ENCODE measurements at regions not wholly inside any gene's neighbourhood (a gene's known extent, or its start where the extent isn't known, plus 50 kb on each side); places are given as distances from the start of the nearest gene placed in this dataset.

DNA sequence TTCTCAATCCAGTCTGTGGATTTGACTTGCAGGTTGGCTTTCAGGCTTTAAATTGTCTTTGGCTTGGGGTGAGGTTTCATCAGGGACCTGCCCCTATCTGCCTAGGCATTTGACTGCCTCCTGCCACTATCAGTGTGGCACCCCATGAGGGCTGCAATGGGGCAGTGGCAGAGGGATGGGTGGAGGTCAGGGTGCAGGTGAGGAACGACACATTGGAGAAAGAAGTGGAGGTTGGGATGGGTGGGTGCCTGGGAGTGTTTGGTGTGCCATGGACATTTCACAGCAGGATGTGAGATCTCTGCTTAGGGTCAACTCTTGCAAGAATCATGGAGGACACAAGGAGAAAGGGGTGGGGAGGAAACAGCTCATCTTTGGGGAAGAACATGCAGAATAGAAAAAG lies 625.1 kb downstream of the PTPRU start:
- no peaks in the 10 kb centered on the region for H3K27me3 ChIP-seq (replicated peaks)
- in situ Hi-C loops (cut with HindIII; ENCODE audit: low pct_ligation_motif_present, low sequenced_read_pairs) = no loop called here
- TF ChIP-seq CTCF (IDR thresholded peaks at IDR 0.05; ENCODE audit: low read depth, low read length, missing control alignments) = no peak
- no peak overlapping the region for H3K4me3 ChIP-seq (ENCODE audit: low read depth, low read length)
- no peak for DNase-seq
- no peak overlapping the region for H3K27ac ChIP-seq
- H3K36me3 ChIP-seq (replicated peaks) = no peaks in the 10 kb centered on the region

DNA sequence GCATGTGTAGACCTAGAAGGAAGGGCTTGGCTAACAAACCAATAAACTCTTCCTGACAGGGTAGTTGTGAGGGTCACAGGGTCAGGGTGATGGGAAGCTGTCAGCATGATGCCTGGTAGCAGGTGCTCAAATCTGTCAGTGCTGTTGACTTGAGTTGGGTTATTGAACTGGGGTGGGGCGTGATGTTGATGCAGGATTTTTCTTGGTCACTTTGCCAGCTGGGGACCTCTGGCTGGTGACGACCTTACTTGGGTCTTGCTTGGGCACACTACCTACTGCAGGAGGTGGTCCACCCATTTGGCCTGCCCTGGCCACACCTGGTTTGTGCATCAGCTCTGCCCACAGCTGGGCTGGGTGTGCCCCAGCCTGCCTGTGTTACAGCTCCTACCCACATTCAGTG lies 624.4 kb downstream of the PTPRU start:
- Histone ChIP-seq H3K36me3 (replicated peaks) (no peaks in the 10 kb centered on the region), H3K27me3 (replicated peaks) (no peaks in the 10 kb centered on the region), H3K4me3 (ENCODE audit: low read depth, low read length) (no peak overlapping the region), H3K27ac (no peak overlapping the region)
- no peak for DNase-seq
- no peak for TF ChIP-seq CTCF (IDR thresholded peaks at IDR 0.05; ENCODE audit: low read depth, low read length, missing control alignments)
- in situ Hi-C loops (cut with HindIII; ENCODE audit: low pct_ligation_motif_present, low sequenced_read_pairs) = no loop called here

DNA sequence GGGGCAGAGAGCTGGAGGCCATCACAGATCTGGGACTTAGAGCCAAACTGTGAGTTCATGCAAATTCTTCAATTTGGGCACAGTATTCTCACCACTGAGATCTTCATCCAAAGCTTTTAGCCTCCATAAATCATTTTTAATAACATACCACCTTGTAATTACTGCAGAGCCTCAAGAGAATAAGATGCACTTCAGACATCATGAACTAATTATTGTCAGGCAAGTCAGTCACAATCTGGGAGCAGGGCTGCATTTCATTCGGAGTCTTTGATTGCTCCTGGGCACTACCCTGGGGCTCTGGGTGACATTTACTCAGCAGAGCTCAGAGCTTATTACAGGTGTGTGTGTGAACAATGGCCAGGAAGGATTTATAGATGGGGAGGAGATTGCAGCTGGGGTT lies 623.7 kb downstream of the PTPRU start:
- no peak for TF ChIP-seq CTCF (IDR thresholded peaks at IDR 0.05; ENCODE audit: low read depth, low read length, missing control alignments)
- Histone ChIP-seq H3K27me3 (replicated peaks) (no peaks in the 10 kb centered on the region), H3K4me3 (ENCODE audit: low read depth, low read length) (no peak overlapping the region), H3K27ac (no peak overlapping the region), H3K36me3 (replicated peaks) (no peaks in the 10 kb centered on the region)
- in situ Hi-C loops (cut with HindIII; ENCODE audit: low pct_ligation_motif_present, low sequenced_read_pairs) = no loop called here
- no peak for DNase-seq

- DNase-seq = no peak
- H3K36me3 ChIP-seq (replicated peaks) = no peaks in the 10 kb centered on the region
- H3K27ac ChIP-seq = no peak overlapping the region
- no peak overlapping the region for H3K4me3 ChIP-seq (ENCODE audit: low read depth, low read length)
- H3K27me3 ChIP-seq (replicated peaks) = no peaks in the 10 kb centered on the region
- in situ Hi-C loops (cut with HindIII; ENCODE audit: low pct_ligation_motif_present, low sequenced_read_pairs) = no loop called here
- TF ChIP-seq CTCF (IDR thresholded peaks at IDR 0.05; ENCODE audit: low read depth, low read length, missing control alignments) = no peak
Measured at GRCh38 chr1:29859126-29859525, 622.8 kb downstream of the PTPRU start.

- Histone ChIP-seq H3K27ac (no peak overlapping the region), H3K27me3 (replicated peaks) (no peaks in the 10 kb centered on the region), H3K4me3 (ENCODE audit: low read depth, low read length) (no peak overlapping the region), H3K36me3 (replicated peaks) (no peaks in the 10 kb centered on the region)
- TF ChIP-seq CTCF (IDR thresholded peaks at IDR 0.05; ENCODE audit: low read depth, low read length, missing control alignments) = no peak
- no peak for DNase-seq
- in situ Hi-C loops (cut with HindIII; ENCODE audit: low pct_ligation_motif_present, low sequenced_read_pairs) = no loop called here
Measured at GRCh38 chr1:29858646-29859045, 622.3 kb downstream of the PTPRU start.

DNA sequence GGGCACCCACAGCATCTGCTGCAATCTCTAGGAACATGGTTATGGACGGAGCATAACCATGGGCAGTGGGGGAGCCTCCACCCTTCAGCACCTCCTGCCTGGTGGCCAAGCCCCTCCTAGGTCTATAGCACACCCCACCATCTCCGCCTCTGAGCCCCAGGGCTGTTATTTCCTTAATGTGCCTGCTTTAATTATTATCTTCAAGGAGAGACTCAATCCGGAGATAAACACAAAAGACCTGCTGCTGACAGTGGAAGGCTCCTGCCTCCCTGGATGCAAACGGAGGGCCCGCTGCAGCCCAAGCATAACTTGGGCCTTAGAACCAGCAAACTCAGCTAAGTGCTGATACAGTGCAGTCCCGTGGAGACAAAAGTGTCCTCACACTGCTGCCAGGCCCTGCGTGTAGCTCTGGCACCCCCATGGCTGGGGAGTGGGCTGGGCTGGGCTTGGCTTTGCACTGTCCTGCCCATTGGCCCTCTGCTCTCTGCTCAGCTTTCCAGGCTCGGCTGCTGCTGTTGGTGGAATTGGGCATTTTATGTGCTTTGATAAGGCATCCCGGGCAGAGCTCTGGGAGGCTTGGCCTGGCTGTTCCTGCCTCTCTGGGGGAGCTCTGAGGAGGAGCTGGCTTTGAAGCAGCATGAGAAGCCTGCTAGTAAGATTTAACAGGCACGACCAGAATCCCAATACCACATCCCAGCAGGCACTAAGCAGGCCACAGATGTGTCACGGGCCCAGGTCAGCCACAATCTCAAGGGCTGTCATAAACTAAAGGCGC lies 620.2 kb downstream of the PTPRU start:
- in situ Hi-C loops (cut with HindIII; ENCODE audit: low pct_ligation_motif_present, low sequenced_read_pairs) = no loop called here
- H3K36me3 ChIP-seq (replicated peaks) = no peaks in the 10 kb centered on the region
- no peak overlapping the region for H3K4me3 ChIP-seq (ENCODE audit: low read depth, low read length)
- H3K27me3 ChIP-seq (replicated peaks) = no peaks in the 10 kb centered on the region
- no peak for DNase-seq
- H3K27ac ChIP-seq = no peak overlapping the region
- TF ChIP-seq CTCF (IDR thresholded peaks at IDR 0.05; ENCODE audit: low read depth, low read length, missing control alignments) = no peak
